Keratinocyte (primary cell): ENCODE measurements at regions not wholly inside any gene's neighbourhood (a gene's known extent, or its start where the extent isn't known, plus 50 kb on each side); places are given as distances from the start of the nearest gene placed in this dataset.

Experiments used
- EZH2 ChIP-seq: IDR thresholded peaks from one replicate; pipeline ENCODE4 v1.6.1; 2012; ENCODE audit warnings: inconsistent platforms, mild to moderate bottlenecking, low read length, moderate library complexity
- TF ChIP-seq, protein P1 (sequence below), 3 experiments: IDR thresholded peaks in 1 of 3; conservative IDR thresholded peaks in 1 of 3; optimal IDR thresholded peaks in 1 of 3; 2 replicates in 2 of 3; 3 replicates in 1 of 3; pipeline versions ENCODE3 to v1.5.1; 2011; ENCODE audit warnings: low read length in 3 of 3, mild to moderate bottlenecking in 3 of 3, moderate library complexity in 2 of 3, control low read depth in 1 of 3, inconsistent platforms in 1 of 3; ENCODE audit not compliant: insufficient read depth in 2 of 3; ENCODE audit errors: extremely low read depth in 1 of 3

- TF ChIP-seq, protein P1, sequence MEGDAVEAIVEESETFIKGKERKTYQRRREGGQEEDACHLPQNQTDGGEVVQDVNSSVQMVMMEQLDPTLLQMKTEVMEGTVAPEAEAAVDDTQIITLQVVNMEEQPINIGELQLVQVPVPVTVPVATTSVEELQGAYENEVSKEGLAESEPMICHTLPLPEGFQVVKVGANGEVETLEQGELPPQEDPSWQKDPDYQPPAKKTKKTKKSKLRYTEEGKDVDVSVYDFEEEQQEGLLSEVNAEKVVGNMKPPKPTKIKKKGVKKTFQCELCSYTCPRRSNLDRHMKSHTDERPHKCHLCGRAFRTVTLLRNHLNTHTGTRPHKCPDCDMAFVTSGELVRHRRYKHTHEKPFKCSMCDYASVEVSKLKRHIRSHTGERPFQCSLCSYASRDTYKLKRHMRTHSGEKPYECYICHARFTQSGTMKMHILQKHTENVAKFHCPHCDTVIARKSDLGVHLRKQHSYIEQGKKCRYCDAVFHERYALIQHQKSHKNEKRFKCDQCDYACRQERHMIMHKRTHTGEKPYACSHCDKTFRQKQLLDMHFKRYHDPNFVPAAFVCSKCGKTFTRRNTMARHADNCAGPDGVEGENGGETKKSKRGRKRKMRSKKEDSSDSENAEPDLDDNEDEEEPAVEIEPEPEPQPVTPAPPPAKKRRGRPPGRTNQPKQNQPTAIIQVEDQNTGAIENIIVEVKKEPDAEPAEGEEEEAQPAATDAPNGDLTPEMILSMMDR (optimal IDR thresholded peaks at IDR 0.05 in 1 of 3, IDR thresholded peaks at IDR 0.05 in 1 of 3, conservative IDR thresholded peaks at IDR 0.05 in 1 of 3; ENCODE audit: extremely low read depth in 1 of 3, insufficient read depth in 2 of 3, low read length in 3 of 3) = no peak
- TF ChIP-seq EZH2 = no peak
Observed at GRCh38 chr12:127130506-127131124, 1136.4 kb upstream of the TMEM132C start.
